ENCODE measurements at regions not wholly inside any gene's neighbourhood (a gene's known extent, or its start where the extent isn't known, plus 50 kb on each side); places are given as distances from the start of the nearest gene placed in this dataset.

GRCh38 chr15:37361621-37362020, 261.3 kb upstream of the MEIS2 start:
- DNase-seq, result no peak
- Histone ChIP-seq H3K9me3 (ENCODE audit: control insufficient read depth, low read depth, low read length) (no peaks in the 10 kb centered on the region), H2AK5ac (ENCODE audit: insufficient read length, low read length) (no peak overlapping the region), H3K23me2 (ENCODE audit: insufficient read length, low read depth, low read length, poor library complexity, severe bottlenecking) (no peaks in the 10 kb centered on the region), H3T11ph (ENCODE audit: low read length) (no peak overlapping the region), H3K18ac (ENCODE audit: insufficient read length, low read depth, low read length) (no peak overlapping the region), H3K14ac (ENCODE audit: insufficient read depth, low read length) (no peak overlapping the region), H2BK12ac (ENCODE audit: insufficient read length, low read depth, low read length) (no peak overlapping the region), H4K8ac (replicated peaks; ENCODE audit: insufficient read length, low read depth, low read length) (no peak overlapping the region), H3K79me2 (ENCODE audit: insufficient read depth, low read length) (no peaks in the 10 kb centered on the region), H4K5ac (ENCODE audit: insufficient read length, low read depth, low read length) (no peak overlapping the region), H2AFZ (ENCODE audit: low read length) (no peak overlapping the region), H4K91ac (ENCODE audit: insufficient read length, low read depth, low read length) (no peak overlapping the region), H3K27ac (ENCODE audit: insufficient read length, low read depth, low read length) (no peak overlapping the region), H3K4me2 (ENCODE audit: insufficient read depth, insufficient read length, low read length) (no peak overlapping the region), H4K20me1 (ENCODE audit: control insufficient read depth, insufficient read depth, insufficient read length) (no peaks in the 10 kb centered on the region), H3K79me1 (ENCODE audit: insufficient read depth, low read depth, low read length, poor library complexity, severe bottlenecking) (no peaks in the 10 kb centered on the region), H3K56ac (ENCODE audit: insufficient read length, low read depth, low read length) (no peak overlapping the region), H3K9ac (ENCODE audit: extremely low read depth, insufficient read length, low read length) (no peak overlapping the region), H3K4ac (ENCODE audit: low read depth, low read length) (no peak overlapping the region), H2BK5ac (ENCODE audit: insufficient read length, low read length) (no peak overlapping the region), H3K27me3 (ENCODE audit: insufficient read depth, low read length) (no peaks in the 10 kb centered on the region), H2BK120ac (ENCODE audit: low read depth, low read length, poor library complexity, severe bottlenecking) (no peak overlapping the region), H3K4me1 (ENCODE audit: insufficient read depth, low read length) (0 out of 2 replicates have a peak, but pooled peaks cover 4% of the 10 kb centered on the region), H3K23ac (ENCODE audit: insufficient read length, low read depth, low read length) (no peak overlapping the region), H2BK20ac (ENCODE audit: low read depth, low read length, poor library complexity, severe bottlenecking) (no peak overlapping the region), H2BK15ac (ENCODE audit: low read depth, low read length) (no peak overlapping the region)
- no peaks in the 10 kb centered on the region for H3K9me3 Mint-ChIP-seq
- H3K27me3 Mint-ChIP-seq (ENCODE audit: low read depth), result no peaks in the 10 kb centered on the region
- no CpG with 5 or more reads among the region's 4 CpGs for WGBS (ENCODE audit: extremely low coverage, insufficient read length, low lambda C conversion rate)
- no peak overlapping the region for H3K4me3 Mint-ChIP-seq
- no peak overlapping the region for H3K27ac Mint-ChIP-seq
- H3K4me1 Mint-ChIP-seq, result peaks cover 10 to 19% of the 10 kb centered on the region in 2 experiments
- TF ChIP-seq CTCF (conservative IDR thresholded peaks at IDR 0.05), result no peak
- H3K36me3 Mint-ChIP-seq (ENCODE audit: insufficient read depth in 1 of 3, low read depth in 3 of 3), result no peaks in the 10 kb centered on the region
